ENCODE measurements at regions not wholly inside any gene's neighbourhood (a gene's known extent, or its start where the extent isn't known, plus 50 kb on each side); places are given as distances from the start of the nearest gene placed in this dataset.

DNA sequence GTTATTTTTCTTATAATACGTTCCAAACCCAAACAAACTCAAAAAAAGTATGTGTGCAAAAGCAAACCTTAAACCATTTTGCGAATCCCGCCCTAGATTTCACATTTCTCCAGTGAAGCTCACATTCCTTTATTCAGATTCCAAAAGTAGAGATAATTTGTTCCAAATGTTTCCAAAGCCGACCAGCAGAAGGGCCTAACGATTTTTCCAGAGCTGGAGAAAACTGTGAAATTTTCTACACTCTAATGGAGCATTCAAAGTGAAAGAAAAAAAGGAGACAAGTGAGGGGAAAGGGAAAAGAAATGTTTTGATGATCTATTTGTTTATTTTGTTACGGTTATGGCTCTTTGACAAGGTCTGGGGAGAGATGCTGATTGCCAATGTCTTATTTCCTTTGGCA, 286.5 kb upstream of the SLC14A2 start:
- Histone ChIP-seq H3K4me3 (ENCODE audit: low read depth, low read length, poor library complexity, severe bottlenecking) (no peak overlapping the region), H2AFZ (ENCODE audit: low read length) (no peak overlapping the region), H3K9me2 (ENCODE audit: insufficient read depth, low read length) (no peaks in the 10 kb centered on the region), H3K79me2 (ENCODE audit: insufficient read depth, low read depth, low read length) (no peaks in the 10 kb centered on the region), H3K27ac (ENCODE audit: low read depth, low read length, poor library complexity, severe bottlenecking) (no peak overlapping the region), H3K36me3 (ENCODE audit: insufficient read depth, low read length) (no peaks in the 10 kb centered on the region), H3K4me1 (ENCODE audit: insufficient read depth, low read length, poor library complexity, severe bottlenecking) (no peaks in the 10 kb centered on the region), H3K9me3 (ENCODE audit: low read length) (no peaks in the 10 kb centered on the region), H4K20me1 (ENCODE audit: insufficient read depth, low read length) (no peaks in the 10 kb centered on the region), H3K4me2 (ENCODE audit: low read length) (no peak overlapping the region)
- ChIA-PET CTCF (ENCODE audit: unreplicated experiment) (no interaction called here), POLR2A (no interaction called here)
- TF ChIP-seq, protein P1, sequence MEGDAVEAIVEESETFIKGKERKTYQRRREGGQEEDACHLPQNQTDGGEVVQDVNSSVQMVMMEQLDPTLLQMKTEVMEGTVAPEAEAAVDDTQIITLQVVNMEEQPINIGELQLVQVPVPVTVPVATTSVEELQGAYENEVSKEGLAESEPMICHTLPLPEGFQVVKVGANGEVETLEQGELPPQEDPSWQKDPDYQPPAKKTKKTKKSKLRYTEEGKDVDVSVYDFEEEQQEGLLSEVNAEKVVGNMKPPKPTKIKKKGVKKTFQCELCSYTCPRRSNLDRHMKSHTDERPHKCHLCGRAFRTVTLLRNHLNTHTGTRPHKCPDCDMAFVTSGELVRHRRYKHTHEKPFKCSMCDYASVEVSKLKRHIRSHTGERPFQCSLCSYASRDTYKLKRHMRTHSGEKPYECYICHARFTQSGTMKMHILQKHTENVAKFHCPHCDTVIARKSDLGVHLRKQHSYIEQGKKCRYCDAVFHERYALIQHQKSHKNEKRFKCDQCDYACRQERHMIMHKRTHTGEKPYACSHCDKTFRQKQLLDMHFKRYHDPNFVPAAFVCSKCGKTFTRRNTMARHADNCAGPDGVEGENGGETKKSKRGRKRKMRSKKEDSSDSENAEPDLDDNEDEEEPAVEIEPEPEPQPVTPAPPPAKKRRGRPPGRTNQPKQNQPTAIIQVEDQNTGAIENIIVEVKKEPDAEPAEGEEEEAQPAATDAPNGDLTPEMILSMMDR (conservative IDR thresholded peaks at IDR 0.05; ENCODE audit: low read length) = no peak
- no peak for TF ChIP-seq EZH2phosphoT487 (IDR thresholded peaks at IDR 0.05; ENCODE audit: borderline replicate concordance, low read depth, low read length)
- no peak for DNase-seq (ENCODE audit: low spot score)
- intact Hi-C loops (cut with micrococcal nuclease; ENCODE audit: unreplicated experiment) = no loop called here
- no TSS peak for BruUV-seq (replicated peaks)

DNA sequence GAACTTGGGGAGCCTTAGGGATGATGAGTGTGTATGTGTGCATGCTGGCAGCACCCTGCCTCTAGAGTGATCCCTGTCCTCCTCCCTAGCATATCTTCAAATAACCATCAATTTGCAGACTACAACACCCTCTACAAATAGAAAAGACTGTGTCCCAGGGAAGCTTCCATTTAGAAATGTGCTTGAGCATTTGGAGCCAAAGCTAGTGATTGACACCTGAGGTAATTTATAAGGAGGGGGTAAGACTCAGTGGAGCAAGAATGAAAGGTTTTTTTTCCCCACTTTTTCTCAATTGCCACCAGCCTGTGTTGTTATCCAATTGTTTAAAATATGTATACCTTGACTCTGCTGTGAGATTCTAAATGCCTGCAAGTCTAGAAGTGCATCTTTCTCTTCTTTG, 286.0 kb upstream of the SLC14A2 start:
- ChIA-PET CTCF (ENCODE audit: unreplicated experiment) (no interaction called here), POLR2A (interaction anchor here (0.5 kb wide), 1 partner anchor 997 kb away, joined by 4 read pairs; no protein-coding TSS in a partner anchor)
- Histone ChIP-seq H3K9me2 (ENCODE audit: insufficient read depth, low read length) (no peaks in the 10 kb centered on the region), H4K20me1 (ENCODE audit: insufficient read depth, low read length) (no peaks in the 10 kb centered on the region), H3K36me3 (ENCODE audit: insufficient read depth, low read length) (no peaks in the 10 kb centered on the region), H3K9me3 (ENCODE audit: low read length) (no peaks in the 10 kb centered on the region), H3K4me3 (ENCODE audit: low read depth, low read length, poor library complexity, severe bottlenecking) (no peak overlapping the region), H2AFZ (ENCODE audit: low read length) (no peak overlapping the region), H3K4me2 (ENCODE audit: low read length) (no peak overlapping the region), H3K4me1 (ENCODE audit: insufficient read depth, low read length, poor library complexity, severe bottlenecking) (no peaks in the 10 kb centered on the region), H3K27ac (ENCODE audit: low read depth, low read length, poor library complexity, severe bottlenecking) (no peak overlapping the region), H3K79me2 (ENCODE audit: insufficient read depth, low read depth, low read length) (no peaks in the 10 kb centered on the region)
- no peak for TF ChIP-seq EZH2phosphoT487 (IDR thresholded peaks at IDR 0.05; ENCODE audit: borderline replicate concordance, low read depth, low read length)
- TF ChIP-seq, protein P1 (conservative IDR thresholded peaks at IDR 0.05; ENCODE audit: low read length) = no peak
- BruUV-seq (replicated peaks) = no TSS peak
- intact Hi-C loops (cut with micrococcal nuclease; ENCODE audit: unreplicated experiment) = no loop called here
- DNase-seq (ENCODE audit: low spot score) = no peak

DNA sequence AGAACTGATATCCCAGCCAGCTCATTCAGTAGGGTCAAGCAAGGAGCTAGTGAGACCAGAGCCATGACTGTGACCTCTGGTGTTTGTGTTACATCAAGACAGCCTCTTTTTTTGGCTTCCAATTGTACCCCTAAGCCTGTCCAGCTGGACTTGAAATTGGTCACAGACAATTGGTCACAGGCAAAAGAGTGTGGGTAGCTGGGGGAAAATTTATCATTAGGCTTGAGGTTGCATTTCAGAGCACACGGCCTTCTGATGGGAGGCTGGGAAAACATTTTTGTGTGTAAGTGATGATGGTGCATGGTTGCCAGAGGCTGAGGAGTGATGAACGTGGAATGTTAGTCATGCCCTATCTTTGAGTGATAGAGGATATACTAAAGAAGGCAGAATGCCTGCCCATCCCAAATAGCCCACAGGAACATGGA, 285.1 kb upstream of the SLC14A2 start:
- intact Hi-C loops (cut with micrococcal nuclease; ENCODE audit: unreplicated experiment) = no loop called here
- ChIA-PET POLR2A (no interaction called here), CTCF (ENCODE audit: unreplicated experiment) (no interaction called here)
- BruUV-seq (replicated peaks) = no TSS peak
- no peak overlapping the region for H3K4me3 ChIP-seq (ENCODE audit: low read depth, low read length, poor library complexity, severe bottlenecking)
- H3K4me1 ChIP-seq (ENCODE audit: insufficient read depth, low read length, poor library complexity, severe bottlenecking) = no peaks in the 10 kb centered on the region
- H2AFZ ChIP-seq (ENCODE audit: low read length) = no peak overlapping the region
- H3K36me3 ChIP-seq (ENCODE audit: insufficient read depth, low read length) = no peaks in the 10 kb centered on the region
- H3K9me2 ChIP-seq (ENCODE audit: insufficient read depth, low read length) = no peaks in the 10 kb centered on the region
- H3K4me2 ChIP-seq (ENCODE audit: low read length) = no peak overlapping the region
- TF ChIP-seq EZH2phosphoT487 (IDR thresholded peaks at IDR 0.05; ENCODE audit: borderline replicate concordance, low read depth, low read length) = no peak
- TF ChIP-seq, protein P1 (conservative IDR thresholded peaks at IDR 0.05; ENCODE audit: low read length) = no peak
- no peak for DNase-seq (ENCODE audit: low spot score)
- H3K27ac ChIP-seq (ENCODE audit: low read depth, low read length, poor library complexity, severe bottlenecking) = no peak overlapping the region
- no peaks in the 10 kb centered on the region for H3K9me3 ChIP-seq (ENCODE audit: low read length)
- H3K79me2 ChIP-seq (ENCODE audit: insufficient read depth, low read depth, low read length) = no peaks in the 10 kb centered on the region
- H4K20me1 ChIP-seq (ENCODE audit: insufficient read depth, low read length) = no peaks in the 10 kb centered on the region
